H1 (cell line): ENCODE measurements at regions not wholly inside any gene's neighbourhood (a gene's known extent, or its start where the extent isn't known, plus 50 kb on each side); places are given as distances from the start of the nearest gene placed in this dataset.

ENCODE experiments used
- CTCF ChIA-PET: fragments of 300-600 bp; sonication (Branson Sonifier 250); formaldehyde crosslinking; loops from one replicate; lab custom pipeline; 2021; ENCODE audit not compliant: partially characterized antibody; lab: Charles Lee
- POLR2A ChIA-PET: fragments of 300-600 bp; sonication (Branson Sonifier 250); formaldehyde crosslinking; loops from one replicate; lab custom pipeline; 2021; ENCODE audit warnings: inconsistent platforms; ENCODE audit not compliant: partially characterized antibody; lab: Charles Lee
- DNase-seq, 2 experiments: peaks; one replicate each; pipeline versions ENCODE4 v3.0.0 to v3.0.0-alpha.2; 2010 to 2022; ENCODE audit warnings: low spot score in 2 of 2, low read depth in 1 of 2, mixed read lengths in 1 of 2
- FAIRE-seq: peaks from 2 replicates; lab custom pipeline; 2011; peaks lifted over from hg19 to GRCh38; lab: Jason Lieb, UNC
- H2AFZ ChIP-seq: 2 replicates; pipeline ENCODE4 v1.8.1; 2012; ENCODE audit warnings: low read length, inconsistent platforms
- H2AK5ac ChIP-seq: 2 replicates; pipeline ENCODE4 v1.6.1; 2013; ENCODE audit warnings: low read depth, low read length
- H2BK120ac ChIP-seq: replicated peaks from 2 replicates; pipeline ENCODE3; 2013; ENCODE audit warnings: low read depth, low read length, inconsistent platforms
- H2BK12ac ChIP-seq: 2 replicates; pipeline ENCODE4 v1.6.1; 2013; ENCODE audit warnings: low read depth, low read length
- H2BK15ac ChIP-seq: 2 replicates; pipeline ENCODE4 v1.6.1; 2013; ENCODE audit warnings: low read length
- H2BK20ac ChIP-seq: 2 replicates; pipeline ENCODE4 v1.6.1; 2013; ENCODE audit warnings: low read length
- H2BK5ac ChIP-seq: 2 replicates; pipeline ENCODE4 v1.6.1; 2013; ENCODE audit warnings: low read depth, low read length
- H3K14ac ChIP-seq: 2 replicates; pipeline ENCODE4 v1.6.1; 2013; ENCODE audit warnings: inconsistent platforms; ENCODE audit not compliant: insufficient read length
- H3K18ac ChIP-seq: 2 replicates; pipeline ENCODE4 v1.6.1; 2013; ENCODE audit warnings: low read length; ENCODE audit errors: extremely low read depth
- H3K23ac ChIP-seq: 2 replicates; pipeline ENCODE4 v1.6.1; 2013; ENCODE audit warnings: inconsistent platforms; ENCODE audit not compliant: insufficient read length
- H3K23me2 ChIP-seq: 2 replicates; pipeline ENCODE4 v1.6.1; 2013; ENCODE audit warnings: low read depth, low read length
- H3K27ac ChIP-seq: 2 replicates; pipeline ENCODE4 v1.6.1; 2011; ENCODE audit warnings: low read depth, low read length, inconsistent platforms
- H3K27me3 ChIP-seq, 4 experiments: replicated peaks in 1 of 4; 1 replicate in 1 of 4; 2 replicates in 3 of 4; pipeline versions ENCODE4 v1.6.1 to v1.8.1; 2011 to 2013; ENCODE audit warnings: low read length in 3 of 4, mild to moderate bottlenecking in 3 of 4, inconsistent platforms in 2 of 4, mixed read lengths in 2 of 4, moderate library complexity in 1 of 4; ENCODE audit not compliant: control insufficient read depth in 3 of 4, insufficient read depth in 3 of 4; ENCODE audit errors: extremely low read depth in 1 of 4
- H3K36me3 ChIP-seq, 4 experiments: 2 replicates each; pipeline versions ENCODE4 v1.6.1 to v1.8.1; 2011 to 2013; ENCODE audit warnings: mild to moderate bottlenecking in 4 of 4, low read length in 3 of 4, moderate library complexity in 2 of 4, control low read depth in 1 of 4, inconsistent platforms in 1 of 4; ENCODE audit not compliant: insufficient read depth in 4 of 4, control insufficient read depth in 2 of 4
- H3K4ac ChIP-seq: replicated peaks from 2 replicates; pipeline ENCODE3; 2013; ENCODE audit warnings: low read length, low read depth, mixed read lengths, inconsistent platforms; ENCODE audit not compliant: insufficient read length
- H3K4me1 ChIP-seq, 4 experiments: replicated peaks in 1 of 4; 1 replicate in 1 of 4; 2 replicates in 3 of 4; pipeline versions ENCODE4 v1.6.1 to v1.8.1; 2011 to 2013; ENCODE audit warnings: low read length in 3 of 4, inconsistent platforms in 2 of 4, mixed read lengths in 1 of 4; ENCODE audit not compliant: insufficient read depth in 4 of 4, control insufficient read depth in 3 of 4
- H3K4me2 ChIP-seq, 2 experiments: 2 replicates each; pipeline versions ENCODE4 v1.6.1 to v1.8.1; 2011 to 2013; ENCODE audit warnings: low read depth in 2 of 2, low read length in 2 of 2, control low read depth in 1 of 2, inconsistent platforms in 1 of 2, mild to moderate bottlenecking in 1 of 2; ENCODE audit not compliant: insufficient read depth in 1 of 2
- H3K4me3 ChIP-seq, 4 experiments: fragments of 200-600, 300-600 bp in 1 of 4; sonication (generic), shearing (Covaris generic), sonication (Bioruptor Twin) in 1 of 4; 2 replicates each; pipeline versions ENCODE4 v1.5.1 to v1.8.1; 2011 to 2016; ENCODE audit warnings: low read length in 4 of 4, low read depth in 3 of 4, control low read depth in 2 of 4, inconsistent platforms in 2 of 4, mild to moderate bottlenecking in 2 of 4, mixed read lengths in 1 of 4, moderate library complexity in 1 of 4; ENCODE audit not compliant: insufficient read depth in 2 of 4; ENCODE audit errors: extremely low read depth in 1 of 4
- H3K56ac ChIP-seq: replicated peaks from 2 replicates; pipeline ENCODE3; 2013; ENCODE audit warnings: low read depth, mild to moderate bottlenecking, mixed read lengths, low read length, inconsistent platforms; ENCODE audit not compliant: insufficient read length
- H3K79me1 ChIP-seq: 2 replicates; pipeline ENCODE4 v1.6.1; 2013; ENCODE audit warnings: low read depth, low read length, control low read depth
- H3K79me2 ChIP-seq, 2 experiments: 2 replicates each; pipeline versions ENCODE4 v1.6.1 to v1.8.1; 2012 to 2013; ENCODE audit warnings: low read length in 2 of 2, mild to moderate bottlenecking in 2 of 2, inconsistent platforms in 1 of 2; ENCODE audit not compliant: insufficient read depth in 2 of 2, control insufficient read depth in 1 of 2
- H3K9ac ChIP-seq, 4 experiments: replicated peaks in 1 of 4; 1 replicate in 1 of 4; 2 replicates in 3 of 4; pipeline versions ENCODE4 v1.6.1 to v1.8.1; 2011 to 2013; ENCODE audit warnings: low read depth in 3 of 4, low read length in 3 of 4, control low read depth in 2 of 4, mild to moderate bottlenecking in 2 of 4, moderate library complexity in 2 of 4, inconsistent platforms in 1 of 4; ENCODE audit errors: extremely low read depth in 1 of 4
- H3K9me3 ChIP-seq, 2 experiments: 2 replicates each; pipeline versions ENCODE4 v1.6.1 to v1.8.1; 2012 to 2013; ENCODE audit warnings: mild to moderate bottlenecking in 2 of 2, moderate library complexity in 2 of 2, control low read depth in 1 of 2, inconsistent platforms in 1 of 2, low read depth in 1 of 2, low read length in 1 of 2, mixed read lengths in 1 of 2; ENCODE audit not compliant: insufficient read depth in 2 of 2
- H4K20me1 ChIP-seq, 2 experiments: replicated peaks in 1 of 2; 2 replicates each; pipeline versions ENCODE3 to v1.8.1; 2011 to 2013; ENCODE audit warnings: inconsistent platforms in 2 of 2, low read length in 2 of 2, mild to moderate bottlenecking in 1 of 2; ENCODE audit not compliant: insufficient read depth in 2 of 2, control insufficient read depth in 1 of 2
- H4K5ac ChIP-seq: 2 replicates; pipeline ENCODE4 v1.6.1; 2013; ENCODE audit warnings: low read length, low read depth, mixed read lengths, inconsistent platforms; ENCODE audit not compliant: insufficient read length
- H4K8ac ChIP-seq: 2 replicates; pipeline ENCODE4 v1.8.0; 2013; ENCODE audit warnings: mild to moderate bottlenecking, moderate library complexity, low read length, inconsistent platforms; ENCODE audit not compliant: insufficient read depth; ENCODE audit errors: extremely low read depth
- H4K91ac ChIP-seq: replicated peaks from 2 replicates; pipeline ENCODE3; 2013; ENCODE audit warnings: low read length, mixed read lengths, inconsistent platforms; ENCODE audit not compliant: insufficient read length
- BACH1 ChIP-seq: IDR thresholded peaks from 2 replicates; pipeline ENCODE4 v1.6.1; 2012; ENCODE audit warnings: low read length, improper control_type of control experiment
- BRCA1 ChIP-seq: IDR thresholded peaks from 2 replicates; pipeline ENCODE4 v1.6.1; 2012; ENCODE audit warnings: low read depth, low read length, improper control_type of control experiment
- CTBP2 ChIP-seq: IDR thresholded peaks from 2 replicates; pipeline ENCODE4 v1.7.0; 2011; ENCODE audit warnings: borderline replicate concordance, mild to moderate bottlenecking, moderate library complexity, mixed read lengths, low read length; ENCODE audit not compliant: insufficient read depth, insufficient read length
- E2F6 ChIP-seq: IDR thresholded peaks from 2 replicates; pipeline ENCODE4 v1.6.1; 2012; ENCODE audit warnings: inconsistent platforms
- FOSL1 ChIP-seq: IDR thresholded peaks from 2 replicates; pipeline ENCODE4 v1.6.1; 2011; ENCODE audit warnings: mild to moderate bottlenecking, low read depth, low read length, moderate library complexity; ENCODE audit not compliant: insufficient read depth
- JUND ChIP-seq: IDR thresholded peaks from 2 replicates; pipeline ENCODE4 v1.6.1; 2011; ENCODE audit warnings: mild to moderate bottlenecking, improper control_type of control experiment, low read length
- MAFK ChIP-seq: IDR thresholded peaks from 2 replicates; pipeline ENCODE4 v1.6.1; 2012; ENCODE audit warnings: low read depth, mild to moderate bottlenecking, improper control_type of control experiment, low read length
- NANOG ChIP-seq: IDR thresholded peaks from 2 replicates; pipeline ENCODE4 v1.6.1; 2011; ENCODE audit warnings: low read length, low read depth, mild to moderate bottlenecking, inconsistent platforms; ENCODE audit not compliant: insufficient read depth, poor library complexity, severe bottlenecking
- RBBP5 ChIP-seq: IDR thresholded peaks from 2 replicates; pipeline ENCODE4 v1.7.1; 2012; ENCODE audit warnings: low read depth, mild to moderate bottlenecking, inconsistent platforms, low read length, moderate library complexity, borderline replicate concordance
- RNF2 ChIP-seq: fragments of 200-900, 300-1000 bp; sonication (generic); IDR thresholded peaks from 2 replicates; pipeline ENCODE4 v1.7.1; 2016; ENCODE audit warnings: borderline replicate concordance, low read depth, mild to moderate bottlenecking, antibody characterized with exemption, low read length; ENCODE audit not compliant: poor library complexity, severe bottlenecking; ENCODE audit errors: missing control alignments
- SIN3A ChIP-seq, 2 experiments: IDR thresholded peaks in 1 of 2; conservative IDR thresholded peaks in 1 of 2; 2 replicates each; pipeline ENCODE4 v1.6.1; 2011 to 2012; ENCODE audit warnings: low read length in 2 of 2, improper control_type of control experiment in 1 of 2, low read depth in 1 of 2, mild to moderate bottlenecking in 1 of 2
- SP4 ChIP-seq: IDR thresholded peaks from 2 replicates; pipeline ENCODE4 v1.6.1; 2012; ENCODE audit warnings: low read length, inconsistent platforms
- TAF7 ChIP-seq: optimal IDR thresholded peaks from 2 replicates; pipeline ENCODE3; 2011; ENCODE audit warnings: low read depth, mild to moderate bottlenecking, inconsistent platforms, low read length, moderate library complexity, borderline replicate concordance
- ZNF274 ChIP-seq: IDR thresholded peaks from 2 replicates; pipeline ENCODE4 v1.7.0; 2012; ENCODE audit warnings: low read length, borderline replicate concordance; ENCODE audit errors: extremely low read depth
- WGBS, 2 experiments: shearing (Covaris generic) in 1 of 2; methylation state at CpG; one replicate each; pipeline versions ENCODE4 v1.1.6 to v1.1.7; 2013 to 2015; ENCODE audit warnings: low lambda C conversion rate in 2 of 2, mixed read lengths in 2 of 2, inconsistent platforms in 1 of 2, low coverage in 1 of 2, missing lambda C conversion rate in 1 of 2; ENCODE audit not compliant: insufficient replicate concordance in 2 of 2, insufficient coverage in 1 of 2, insufficient read length in 1 of 2; ENCODE audit errors: extremely low coverage in 1 of 2, missing lambda C conversion rate in 1 of 2; 5-methylcytosine and 5-hydroxymethylcytosine counted together

GRCh38 chr10:42929236-42929635, 146.6 kb downstream of the BMS1 start:
- Histone ChIP-seq H3K14ac (no peak overlapping the region), H4K8ac (no peak overlapping the region), H4K5ac (no peak overlapping the region), H3K9me3 (no peaks in the 10 kb centered on the region), H3K27me3 (peaks cover under 1 to 18% (median 16%) of the 10 kb centered on the region in 4 experiments), H2BK20ac (no peak overlapping the region), H2AFZ (no peak overlapping the region), H2BK15ac (no peak overlapping the region), H3K79me1 (no peaks in the 10 kb centered on the region), H4K20me1 (no peaks in the 10 kb centered on the region), H3K23ac (no peak overlapping the region), H3K79me2 (no peaks in the 10 kb centered on the region), H3K4me3 (no peak overlapping the region), H4K91ac (no peak overlapping the region), H3K18ac (no peak overlapping the region), H3K56ac (no peak overlapping the region), H2BK5ac (no peak overlapping the region), H3K23me2 (peaks cover 12% of the 10 kb centered on the region), H2AK5ac (no peak overlapping the region), H3K27ac (no peak overlapping the region), H3K4me1 (peaks cover 0 to 21% (median 8%) of the 10 kb centered on the region in 4 experiments; a peak in 6 of 7 replicates), H2BK12ac (no peak overlapping the region), H3K4ac (no peak overlapping the region), H3K36me3 (no peaks in the 10 kb centered on the region), H3K4me2 (no peak overlapping the region), H3K9ac (no peak overlapping the region), H2BK120ac (no peak overlapping the region)
- ChIA-PET CTCF (no interaction called here), POLR2A (no interaction called here)
- 91 to 100% methylated on average over 1 to 4 of the region's 4 CpGs for WGBS, 2 experiments
- DNase-seq (no peak), FAIRE-seq (no peak)
- no peak for TF ChIP-seq FOSL1
- no peak for TF ChIP-seq TAF7
- TF ChIP-seq NANOG, result no peak
- no peak for TF ChIP-seq BACH1
- no peak for TF ChIP-seq JUND
- TF ChIP-seq ZNF274, result no peak
- no peak for TF ChIP-seq SP4
- TF ChIP-seq MAFK, result no peak
- TF ChIP-seq CTBP2, result no peak
- TF ChIP-seq BRCA1, result no peak
- TF ChIP-seq SIN3A (conservative IDR thresholded peaks at IDR 0.05 in 1 of 2, IDR thresholded peaks at IDR 0.05 in 1 of 2; ENCODE audit: low read depth in 1 of 2, low read length in 2 of 2), result no peak
- no peak for TF ChIP-seq E2F6
- no peak for TF ChIP-seq RBBP5
- TF ChIP-seq RNF2, result no peak
